ENCODE measurements at regions not wholly inside any gene's neighbourhood (a gene's known extent, or its start where the extent isn't known, plus 50 kb on each side); places are given as distances from the start of the nearest gene placed in this dataset.

- no peak for TF ChIP-seq CTCF (IDR thresholded peaks at IDR 0.05; ENCODE audit: insufficient read depth, low read length)
- no peak overlapping the region for H3K4me3 ChIP-seq (ENCODE audit: low read depth, low read length)
- DNase-seq (ENCODE audit: low read depth): no peak
Observed at GRCh38 chrX:3257471-3257870, 89.0 kb downstream of the MXRA5 start.

- no peak for DNase-seq (ENCODE audit: low read depth)
- H3K4me3 ChIP-seq (ENCODE audit: low read depth, low read length): no peak overlapping the region
- TF ChIP-seq CTCF (IDR thresholded peaks at IDR 0.05; ENCODE audit: insufficient read depth, low read length): no peak
Observed at GRCh38 chrX:3256868-3257267, 89.6 kb downstream of the MXRA5 start.

- no peak for DNase-seq (ENCODE audit: low read depth)
- TF ChIP-seq CTCF (IDR thresholded peaks at IDR 0.05; ENCODE audit: insufficient read depth, low read length): no peak
- no peak overlapping the region for H3K4me3 ChIP-seq (ENCODE audit: low read depth, low read length)
Observed at GRCh38 chrX:3252744-3253143, 93.7 kb downstream of the MXRA5 start.

DNA sequence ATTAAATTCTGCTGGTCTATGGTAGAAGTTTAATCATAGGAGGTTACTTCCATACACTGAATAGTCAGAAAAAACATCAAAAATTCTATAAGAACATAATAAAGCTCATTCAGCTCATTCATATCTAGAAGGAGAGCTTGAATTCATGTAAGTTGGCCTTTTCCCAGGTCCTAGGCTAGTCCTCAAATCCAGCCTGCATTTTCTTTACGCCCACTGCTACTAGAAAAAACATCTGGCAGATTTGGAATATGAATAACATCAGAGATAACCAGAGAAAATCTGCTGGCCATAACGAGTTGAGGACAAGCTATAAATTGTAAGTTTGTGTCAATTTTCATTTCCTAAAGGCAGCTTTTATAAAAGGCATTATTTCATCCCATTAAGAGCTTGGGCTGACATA is 95.5 kb downstream of the MXRA5 start:
- no peak for TF ChIP-seq CTCF (IDR thresholded peaks at IDR 0.05; ENCODE audit: insufficient read depth, low read length)
- DNase-seq (ENCODE audit: low read depth): peak; percentile 71
- no peak overlapping the region for H3K4me3 ChIP-seq (ENCODE audit: low read depth, low read length)

GRCh38 chrX:3244955-3245354 is 101.5 kb downstream of the MXRA5 start:
- no peak overlapping the region for H3K4me3 ChIP-seq (ENCODE audit: low read depth, low read length)
- TF ChIP-seq CTCF (IDR thresholded peaks at IDR 0.05; ENCODE audit: insufficient read depth, low read length): no peak
- DNase-seq (ENCODE audit: low read depth): peak; percentile 12

DNA sequence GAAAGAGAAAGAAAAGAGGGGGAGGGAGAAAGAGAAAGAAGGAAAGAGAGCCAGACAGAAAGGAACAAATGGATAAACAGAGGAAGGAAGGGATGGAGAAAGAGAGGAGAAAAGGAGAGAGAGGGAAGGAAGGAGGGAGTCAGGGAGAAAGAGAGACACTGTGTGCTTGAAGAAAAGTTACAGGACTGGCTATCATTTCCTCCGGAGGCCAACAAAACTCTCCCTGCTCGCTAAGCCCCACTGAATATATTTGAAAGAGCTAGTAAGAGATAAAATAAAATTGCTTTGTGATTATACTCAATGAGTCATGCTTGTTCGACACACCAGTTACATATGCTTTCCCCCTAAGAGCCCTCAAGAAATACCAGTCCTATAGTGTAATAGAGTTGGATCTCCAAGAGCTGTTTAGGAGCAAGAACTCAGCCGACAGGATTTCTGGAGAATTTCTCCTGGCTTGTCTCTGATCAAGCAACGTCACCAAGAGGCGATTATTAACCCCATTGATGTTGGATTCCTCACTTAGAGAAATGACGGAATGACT is 102.2 kb downstream of the MXRA5 start:
- peak overlapping the region; percentile 38 for H3K4me3 ChIP-seq (ENCODE audit: low read depth, low read length)
- TF ChIP-seq CTCF (IDR thresholded peaks at IDR 0.05; ENCODE audit: insufficient read depth, low read length): no peak
- DNase-seq (ENCODE audit: low read depth): peak; percentile 92

GRCh38 chrX:3232262-3232923 is 114.1 kb downstream of the MXRA5 start:
- TF ChIP-seq CTCF (IDR thresholded peaks at IDR 0.05; ENCODE audit: insufficient read depth, low read length): no peak
- no peak for DNase-seq (ENCODE audit: low read depth)
- no peak overlapping the region for H3K4me3 ChIP-seq (ENCODE audit: low read depth, low read length)

Measured in fibroblast of the aortic adventitia (primary cell).